ENCODE measurements at regions not wholly inside any gene's neighbourhood (a gene's known extent, or its start where the extent isn't known, plus 50 kb on each side); places are given as distances from the start of the nearest gene placed in this dataset.

GRCh38 chr10:62710182-62710581 is 94.3 kb upstream of the ADO start:
- H3F3A ChIP-seq (ENCODE audit: low read depth): no peaks in the 10 kb centered on the region
- no peaks in the 10 kb centered on the region for H3K27me3 Mint-ChIP-seq (ENCODE audit: insufficient read depth, low read depth)
- H3K4me2 ChIP-seq: no peak overlapping the region
- DNase-seq (ENCODE audit: low spot score): no peak
- H3K4me3 Mint-ChIP-seq: no peak overlapping the region
- H4K20me1 ChIP-seq (ENCODE audit: low read depth): no peaks in the 10 kb centered on the region
- H3K9me3 ChIP-seq (ENCODE audit: low read depth): no peaks in the 10 kb centered on the region
- H3K27ac ChIP-seq: no peak overlapping the region
- H3K4me1 ChIP-seq: no peaks in the 10 kb centered on the region
- no peak overlapping the region for H2AFZ ChIP-seq (replicated peaks)
- no peak overlapping the region for H3K9ac ChIP-seq
- H3K79me2 ChIP-seq (ENCODE audit: low read depth): no peaks in the 10 kb centered on the region
- H3K4me1 Mint-ChIP-seq: no peaks in the 10 kb centered on the region
- H3K27me3 ChIP-seq: no peaks in the 10 kb centered on the region
- no peak overlapping the region for H3K4me3 ChIP-seq
- no peaks in the 10 kb centered on the region for H3K36me3 Mint-ChIP-seq
- H3K27ac Mint-ChIP-seq: no peak overlapping the region
- H3K36me3 ChIP-seq: no peaks in the 10 kb centered on the region
- no peaks in the 10 kb centered on the region for H3K9me3 Mint-ChIP-seq
- no peak for TF ChIP-seq EZH2 (IDR thresholded peaks at IDR 0.05)
- TF ChIP-seq EZH2phosphoT487 (IDR thresholded peaks at IDR 0.05): no peak

GRCh38 chr10:62715383-62715782 is 89.1 kb upstream of the ADO start:
- Mint-ChIP-seq H3K9me3 (no peaks in the 10 kb centered on the region), H3K27ac (no peak overlapping the region), H3K4me1 (no peaks in the 10 kb centered on the region), H3K27me3 (ENCODE audit: insufficient read depth, low read depth) (no peaks in the 10 kb centered on the region), H3K36me3 (no peaks in the 10 kb centered on the region), H3K4me3 (no peak overlapping the region)
- Histone ChIP-seq H3K9me3 (ENCODE audit: low read depth) (no peaks in the 10 kb centered on the region), H3K9ac (no peak overlapping the region), H4K20me1 (ENCODE audit: low read depth) (no peaks in the 10 kb centered on the region), H3K4me2 (no peak overlapping the region), H3K4me1 (no peaks in the 10 kb centered on the region), H3K79me2 (ENCODE audit: low read depth) (no peaks in the 10 kb centered on the region), H3K36me3 (no peaks in the 10 kb centered on the region), H3K27ac (no peak overlapping the region), H2AFZ (replicated peaks) (no peak overlapping the region), H3K27me3 (no peaks in the 10 kb centered on the region), H3K4me3 (no peak overlapping the region), H3F3A (ENCODE audit: low read depth) (no peaks in the 10 kb centered on the region)
- TF ChIP-seq EZH2phosphoT487 (IDR thresholded peaks at IDR 0.05): no peak
- TF ChIP-seq EZH2 (IDR thresholded peaks at IDR 0.05): no peak
- no peak for TF ChIP-seq CTCF (IDR thresholded peaks at IDR 0.05)
- DNase-seq (ENCODE audit: low spot score): no peak

- Mint-ChIP-seq H3K9me3 (no peaks in the 10 kb centered on the region), H3K27me3 (ENCODE audit: insufficient read depth, low read depth) (no peaks in the 10 kb centered on the region), H3K27ac (no peak overlapping the region), H3K4me3 (no peak overlapping the region), H3K4me1 (no peaks in the 10 kb centered on the region), H3K36me3 (no peaks in the 10 kb centered on the region)
- no peak overlapping the region for H2AFZ ChIP-seq (replicated peaks)
- no peak overlapping the region for H3K27ac ChIP-seq
- no peaks in the 10 kb centered on the region for H3K79me2 ChIP-seq (ENCODE audit: low read depth)
- no peaks in the 10 kb centered on the region for H3K27me3 ChIP-seq
- H4K20me1 ChIP-seq (ENCODE audit: low read depth): no peaks in the 10 kb centered on the region
- no peaks in the 10 kb centered on the region for H3K9me3 ChIP-seq (ENCODE audit: low read depth)
- no peaks in the 10 kb centered on the region for H3K4me1 ChIP-seq
- no peak overlapping the region for H3K4me2 ChIP-seq
- no peaks in the 10 kb centered on the region for H3F3A ChIP-seq (ENCODE audit: low read depth)
- DNase-seq (ENCODE audit: low spot score): no peak
- H3K4me3 ChIP-seq: no peak overlapping the region
- no peaks in the 10 kb centered on the region for H3K36me3 ChIP-seq
- TF ChIP-seq EZH2 (IDR thresholded peaks at IDR 0.05) (no peak), CTCF (IDR thresholded peaks at IDR 0.05) (no peak), EZH2phosphoT487 (IDR thresholded peaks at IDR 0.05) (no peak)
- H3K9ac ChIP-seq: no peak overlapping the region
Observed at GRCh38 chr10:62718585-62718984, 85.9 kb upstream of the ADO start.

GRCh38 chr10:62719061-62719460 is 85.5 kb upstream of the ADO start:
- no peaks in the 10 kb centered on the region for H3K36me3 Mint-ChIP-seq
- H3K9me3 ChIP-seq (ENCODE audit: low read depth): no peaks in the 10 kb centered on the region
- H3K4me3 Mint-ChIP-seq: no peak overlapping the region
- H3K36me3 ChIP-seq: no peaks in the 10 kb centered on the region
- DNase-seq (ENCODE audit: low spot score): no peak
- H3K9me3 Mint-ChIP-seq: no peaks in the 10 kb centered on the region
- no peak overlapping the region for H3K27ac Mint-ChIP-seq
- no peak overlapping the region for H3K27ac ChIP-seq
- no peaks in the 10 kb centered on the region for H3K4me1 ChIP-seq
- H3K4me3 ChIP-seq: no peak overlapping the region
- no peaks in the 10 kb centered on the region for H3K79me2 ChIP-seq (ENCODE audit: low read depth)
- no peak overlapping the region for H2AFZ ChIP-seq (replicated peaks)
- H3K4me2 ChIP-seq: no peak overlapping the region
- H3K27me3 ChIP-seq: no peaks in the 10 kb centered on the region
- no peak for TF ChIP-seq EZH2 (IDR thresholded peaks at IDR 0.05)
- no peak for TF ChIP-seq CTCF (IDR thresholded peaks at IDR 0.05)
- no peak for TF ChIP-seq EZH2phosphoT487 (IDR thresholded peaks at IDR 0.05)
- no peaks in the 10 kb centered on the region for H3F3A ChIP-seq (ENCODE audit: low read depth)
- H3K9ac ChIP-seq: no peak overlapping the region
- no peaks in the 10 kb centered on the region for H4K20me1 ChIP-seq (ENCODE audit: low read depth)
- H3K27me3 Mint-ChIP-seq (ENCODE audit: insufficient read depth, low read depth): no peaks in the 10 kb centered on the region
- H3K4me1 Mint-ChIP-seq: no peaks in the 10 kb centered on the region

Data from neural progenitor cell (in vitro differentiated cells).